HS-27A (cell line): ENCODE measurements at regions not wholly inside any gene's neighbourhood (a gene's known extent, or its start where the extent isn't known, plus 50 kb on each side); places are given as distances from the start of the nearest gene placed in this dataset.

Source experiments
- DNase-seq: peaks from one replicate; pipeline ENCODE4 v3.0.0-alpha.2; 2012; ENCODE audit warnings: low read depth, missing footprints

- no peak for DNase-seq
These were observed 130.0 kb upstream of the BMP5 start for GRCh38 chr6:56005426-56005825.

- DNase-seq: no peak
These were observed 129.0 kb upstream of the BMP5 start for GRCh38 chr6:56004426-56004825.

DNA sequence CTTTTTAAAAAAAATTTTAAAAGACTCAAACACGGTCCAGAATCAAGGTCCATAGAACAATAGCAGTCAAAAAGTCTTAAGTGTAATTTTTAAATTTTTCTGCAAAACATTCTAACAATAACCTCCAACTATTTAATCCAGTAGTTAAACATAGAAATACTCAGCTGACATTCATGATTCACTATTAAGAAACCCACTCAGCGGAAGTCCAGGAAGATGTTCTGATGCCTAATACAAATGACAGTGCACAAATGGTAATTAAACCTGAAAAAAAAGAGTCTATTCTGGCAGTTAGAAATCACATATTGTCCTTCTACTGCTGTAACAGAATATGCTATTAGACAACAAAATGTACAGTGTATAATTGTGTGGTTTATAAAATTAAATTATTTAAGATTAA lies 128.2 kb upstream of the BMP5 start:
- no peak for DNase-seq

- no peak for DNase-seq
These were observed 126.9 kb upstream of the BMP5 start for GRCh38 chr6:56002336-56002735.

GRCh38 chr6:55998576-55998975 lies 123.2 kb upstream of the BMP5 start:
- no peak for DNase-seq

- no peak for DNase-seq
These were observed 122.0 kb upstream of the BMP5 start for GRCh38 chr6:55997223-55997874.

DNA sequence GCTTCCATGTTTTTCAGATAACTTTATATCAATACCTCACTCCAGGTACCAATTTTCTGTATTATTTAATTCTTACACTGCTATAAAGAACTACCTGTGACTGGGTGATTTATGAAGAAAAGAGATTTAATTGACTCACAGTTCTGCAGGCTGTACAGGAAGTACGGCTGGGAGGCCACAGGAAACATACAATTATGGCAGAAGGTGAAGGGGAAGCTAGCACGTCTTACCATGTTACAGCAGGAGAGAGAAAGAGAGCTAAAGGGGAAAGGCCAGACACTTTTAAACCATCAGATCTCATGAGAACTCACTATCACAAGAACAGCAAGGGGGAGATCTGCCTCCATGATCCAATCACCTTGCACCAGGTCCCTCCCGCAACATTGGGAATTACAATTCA lies 119.1 kb upstream of the BMP5 start:
- no peak for DNase-seq

DNA sequence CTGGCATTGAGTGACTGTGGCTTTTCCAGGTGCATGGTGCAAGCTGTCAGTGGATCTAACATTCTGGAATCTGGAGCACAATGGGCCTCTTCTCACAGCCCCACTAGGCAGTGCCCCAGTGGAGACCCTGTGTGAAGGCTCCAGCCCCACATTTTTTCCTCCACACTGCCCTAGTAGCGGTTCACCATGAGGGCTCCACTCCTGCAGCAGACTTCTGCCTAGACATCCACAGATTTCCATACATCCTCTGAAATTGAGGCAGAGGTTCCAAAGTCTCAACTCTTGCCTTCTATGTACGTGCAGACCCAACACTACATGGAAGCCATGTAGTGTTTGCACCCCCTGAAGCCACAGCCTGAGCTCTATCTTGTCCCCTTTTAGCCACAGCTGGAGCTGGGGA lies 118.0 kb upstream of the BMP5 start:
- no peak for DNase-seq

DNA sequence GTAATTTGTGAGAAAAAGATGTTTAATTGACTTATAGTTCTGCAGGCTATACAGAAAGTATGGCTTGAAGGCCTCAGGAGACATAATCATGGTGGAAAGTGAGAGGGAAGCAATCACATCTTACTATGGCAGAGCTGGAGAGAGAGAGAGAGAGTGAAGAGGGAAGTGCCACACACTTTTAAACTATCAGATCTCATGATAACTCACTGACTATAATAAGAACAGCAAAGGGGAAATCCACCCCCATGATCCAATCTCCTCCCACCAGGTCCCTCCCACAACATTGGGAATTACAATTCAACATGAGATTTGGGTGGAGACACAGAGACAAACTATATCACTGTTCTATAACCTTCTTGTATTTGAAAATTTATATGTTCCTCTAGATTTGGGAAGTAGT lies 117.2 kb upstream of the BMP5 start:
- DNase-seq: no peak

- DNase-seq: no peak
These were observed 109.9 kb upstream of the BMP5 start for GRCh38 chr6:55985309-55985708.

DNA sequence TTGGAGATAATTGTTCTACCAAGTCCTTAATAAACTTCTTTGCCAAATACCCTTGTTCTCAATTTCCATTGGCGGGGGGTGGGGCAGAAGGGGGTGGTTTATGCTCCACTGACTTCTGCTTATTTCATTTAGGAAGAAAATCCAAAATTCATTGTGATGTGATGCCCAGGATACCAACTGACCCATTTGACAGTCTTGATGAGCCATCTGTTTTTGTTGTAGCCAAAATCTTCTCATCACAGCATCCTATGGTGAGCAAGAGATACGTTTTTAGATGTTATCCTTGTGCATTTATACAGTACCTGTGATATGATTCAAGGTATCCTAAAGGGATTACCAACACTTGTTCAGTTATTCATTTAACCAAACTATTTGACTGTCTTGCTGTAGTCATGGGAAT lies 108.5 kb upstream of the BMP5 start:
- no peak for DNase-seq

GRCh38 chr6:55981660-55982059 lies 106.3 kb upstream of the BMP5 start:
- no peak for DNase-seq

DNA sequence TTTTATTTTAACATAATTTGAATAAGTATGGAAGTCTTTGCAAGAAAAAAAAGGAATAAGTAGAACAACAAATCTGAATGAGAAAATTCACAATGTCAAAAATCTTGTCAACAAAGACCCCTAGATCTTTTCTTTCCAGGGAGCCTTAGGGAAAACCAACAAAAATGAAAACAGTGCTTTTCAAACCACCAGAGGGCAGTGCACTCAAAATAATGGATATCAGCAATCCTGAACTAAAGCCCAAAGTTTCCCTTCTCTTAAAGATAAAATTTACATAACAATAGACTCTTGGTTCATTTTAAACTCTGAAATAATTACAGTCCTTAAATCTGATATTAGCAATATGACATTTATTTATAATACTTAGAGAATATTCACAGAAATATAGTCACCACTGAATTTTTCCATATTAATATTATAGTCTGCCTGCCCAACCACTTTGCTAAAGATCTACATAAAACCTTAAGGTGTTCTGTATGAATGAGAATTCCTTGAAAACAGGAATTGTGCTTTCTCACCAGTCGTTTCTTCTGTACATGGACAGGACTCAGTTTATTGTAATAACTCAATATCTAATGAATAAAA lies 105.3 kb upstream of the BMP5 start:
- no peak for DNase-seq

DNA sequence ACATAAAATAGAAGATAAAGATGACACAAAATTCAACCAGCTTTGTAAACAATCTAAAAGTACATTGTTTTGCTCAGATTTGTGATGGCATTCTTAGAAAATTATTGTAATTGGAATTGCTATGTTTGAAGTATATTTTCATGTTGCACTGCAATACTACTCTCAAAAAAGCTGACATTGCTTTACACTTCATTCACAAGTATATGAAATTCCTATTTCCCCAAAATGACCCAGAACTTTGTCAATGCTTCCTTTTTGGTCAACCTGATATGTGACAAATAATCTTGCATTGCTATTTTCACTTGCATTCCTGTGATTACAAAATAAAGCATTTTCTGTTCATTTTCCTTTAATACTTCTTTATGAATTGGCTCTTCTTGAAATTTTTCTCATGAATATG lies 104.1 kb upstream of the BMP5 start:
- no peak for DNase-seq

DNA sequence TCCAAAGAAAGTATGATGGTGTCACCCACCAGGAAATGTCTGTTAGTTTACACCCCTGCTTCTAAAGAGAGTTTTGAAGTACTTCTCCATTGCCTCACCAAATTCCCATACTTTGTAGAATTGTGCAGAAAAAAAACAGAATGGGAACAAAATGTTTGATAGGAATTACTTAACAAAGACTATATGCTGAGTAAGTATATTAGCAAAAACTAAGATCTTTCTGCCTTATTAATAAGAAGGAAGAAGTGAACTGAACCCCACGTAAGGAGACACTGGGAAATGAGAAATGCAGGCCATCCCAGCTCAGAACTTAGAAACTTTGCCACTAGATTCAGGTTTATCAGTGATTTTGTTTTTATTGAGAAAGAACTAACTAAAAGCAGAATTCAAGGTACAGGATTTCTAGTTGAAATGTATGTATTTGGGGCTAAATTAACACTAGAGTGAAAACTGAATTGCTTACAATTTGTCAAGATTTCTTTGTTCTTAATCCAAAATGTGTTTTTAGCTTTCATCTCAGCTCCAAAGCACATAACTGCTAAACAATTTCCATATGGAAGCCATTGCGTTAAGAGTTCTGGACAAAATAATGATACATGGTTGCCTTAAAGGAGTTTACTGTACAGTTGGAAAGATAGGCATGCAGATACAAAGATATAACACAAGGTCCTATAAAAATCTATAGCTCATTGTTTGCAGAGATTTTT lies 102.7 kb upstream of the BMP5 start:
- no peak for DNase-seq

DNA sequence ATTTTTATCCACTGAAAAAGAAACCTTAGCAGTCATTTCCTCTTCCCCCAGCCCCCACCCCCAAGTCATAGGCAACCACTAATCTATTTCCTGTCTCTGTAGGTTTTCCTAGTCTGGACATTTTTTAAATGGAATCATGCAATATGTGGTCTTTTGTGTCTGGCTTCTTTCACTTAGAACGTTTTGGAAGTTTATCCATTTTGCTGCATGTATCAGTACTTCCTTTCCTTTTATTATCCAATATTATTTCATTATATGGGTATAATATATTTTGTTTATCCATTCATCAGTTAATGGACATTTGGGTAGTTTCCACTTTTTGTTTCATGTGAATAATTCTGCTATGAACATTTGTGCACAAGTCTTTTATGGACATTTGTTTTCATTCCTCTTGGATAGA lies 99.3 kb upstream of the BMP5 start:
- no peak for DNase-seq

GRCh38 chr6:55972091-55972490 lies 96.7 kb upstream of the BMP5 start:
- DNase-seq: no peak

DNA sequence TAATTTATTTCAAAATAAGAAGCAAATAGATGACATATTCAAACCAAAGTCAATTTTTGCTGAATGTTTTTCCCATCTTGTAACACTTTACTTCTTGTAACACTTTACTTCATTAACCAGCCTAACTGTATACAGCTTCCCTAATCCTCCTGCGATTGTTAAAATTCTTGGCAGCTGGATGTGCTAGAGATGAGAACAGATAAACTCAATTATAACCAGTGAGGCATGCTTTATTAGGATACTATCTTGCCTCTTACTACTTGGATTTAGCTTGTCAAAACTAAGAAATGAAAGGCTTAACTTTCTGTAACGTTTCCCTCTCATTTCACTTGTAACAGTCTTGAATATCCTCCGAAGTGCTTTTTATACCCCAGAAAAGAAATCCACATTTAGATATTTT lies 94.1 kb upstream of the BMP5 start:
- no peak for DNase-seq

GRCh38 chr6:55968926-55969325 lies 93.5 kb upstream of the BMP5 start:
- no peak for DNase-seq

DNA sequence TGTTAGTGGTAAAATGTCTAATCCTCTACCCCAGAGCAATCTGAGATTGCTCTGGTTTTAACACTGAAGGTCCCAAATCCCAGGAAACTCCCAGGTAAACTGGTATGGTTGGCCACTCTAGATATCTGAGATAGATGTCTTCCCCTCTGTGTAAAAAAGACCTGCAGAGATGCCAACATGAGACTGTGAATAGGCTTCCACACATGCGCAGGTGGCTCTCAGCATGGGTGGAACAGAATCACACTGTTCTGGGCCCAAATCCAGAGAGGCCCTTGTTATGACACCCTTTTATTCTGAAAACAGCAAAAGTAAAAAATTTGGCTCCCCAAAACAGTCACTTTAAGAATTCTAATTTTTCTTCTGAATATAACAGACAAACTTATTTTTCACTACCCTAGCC lies 88.7 kb upstream of the BMP5 start:
- no peak for DNase-seq

DNA sequence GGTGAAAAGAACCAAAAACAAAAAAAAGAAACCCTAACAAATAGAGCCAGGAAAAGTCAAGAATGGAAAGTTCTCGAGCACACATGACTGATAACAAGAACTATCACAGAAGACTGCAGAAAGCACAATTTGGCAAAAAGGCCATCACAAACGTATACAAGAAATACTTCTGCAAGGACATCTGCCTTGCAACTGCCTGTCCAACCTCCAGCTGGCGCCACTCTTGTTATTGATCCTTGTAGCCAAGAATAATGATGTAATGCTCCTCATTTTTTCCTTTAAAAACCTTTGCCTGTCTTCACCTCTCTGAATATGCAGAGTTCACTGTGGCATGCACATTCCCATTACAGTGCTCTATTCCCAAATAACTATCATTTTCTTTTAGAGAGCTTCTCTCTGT lies 87.9 kb upstream of the BMP5 start:
- no peak for DNase-seq

DNA sequence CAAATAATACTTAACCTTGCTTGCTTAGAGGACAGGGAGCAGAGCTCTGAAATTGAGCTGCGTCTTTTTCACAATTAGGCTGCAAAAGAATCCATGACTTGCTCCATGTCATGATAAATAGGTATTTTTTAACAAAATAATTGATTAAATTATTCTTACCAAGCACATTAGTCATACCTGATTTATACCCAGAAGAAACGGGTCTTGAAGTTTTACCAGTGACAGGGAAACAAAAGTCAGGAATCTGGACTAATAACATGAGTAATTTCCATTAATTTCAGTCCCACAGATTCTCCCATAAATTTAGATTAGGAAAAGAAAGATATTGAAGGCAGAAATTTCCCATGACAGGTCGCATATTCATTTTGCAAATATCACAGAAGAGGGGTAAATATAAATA lies 85.0 kb upstream of the BMP5 start:
- no peak for DNase-seq

GRCh38 chr6:55958790-55959189 lies 83.4 kb upstream of the BMP5 start:
- no peak for DNase-seq

DNA sequence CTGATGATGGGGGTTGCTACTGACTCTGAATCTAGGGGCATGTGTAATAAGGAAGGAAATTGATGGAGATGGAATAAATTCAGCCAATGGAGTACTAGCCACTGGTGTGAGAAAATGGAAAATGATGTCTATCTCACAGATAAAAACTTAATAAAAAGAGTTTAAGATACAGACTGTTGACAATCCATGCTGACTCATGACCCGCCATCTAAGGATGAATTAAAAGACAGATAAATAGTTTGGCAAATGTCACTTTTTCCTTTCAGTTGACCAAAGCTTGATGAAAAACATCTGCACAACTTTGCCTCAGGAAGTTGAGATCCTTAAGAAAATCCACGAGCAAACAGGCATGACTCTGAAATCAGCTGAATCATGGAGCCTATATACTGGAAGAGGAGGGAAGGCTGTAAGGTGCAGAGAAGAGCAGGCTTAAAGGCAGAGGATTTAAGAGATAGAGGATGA lies 82.6 kb upstream of the BMP5 start:
- DNase-seq: no peak
